Activated CD8-positive, alpha-beta memory T cell treated with anti-CD3 and anti-CD28 coated beads, Interleukin-2, amount 50 U/mL, for 48 hours (primary cell): ENCODE measurements at regions not wholly inside any gene's neighbourhood (a gene's known extent, or its start where the extent isn't known, plus 50 kb on each side); places are given as distances from the start of the nearest gene placed in this dataset.
A peak's percentile ranks its signal among the peaks of the same experiment; 100 is the strongest.
"Not testable (repeated sequence)": the region's sequence is repeated elsewhere in the genome, so short reads cannot be mapped to it uniquely, and the experiment has no call there.

Experiments used
- DNase-seq: peaks from one replicate; pipeline ENCODE4 v3.0.0-alpha.2; 2020

GRCh38 chr15:101876031-101876430 is 64.0 kb downstream of the OR4F15 start:
- not testable (repeated sequence) for DNase-seq

DNA sequence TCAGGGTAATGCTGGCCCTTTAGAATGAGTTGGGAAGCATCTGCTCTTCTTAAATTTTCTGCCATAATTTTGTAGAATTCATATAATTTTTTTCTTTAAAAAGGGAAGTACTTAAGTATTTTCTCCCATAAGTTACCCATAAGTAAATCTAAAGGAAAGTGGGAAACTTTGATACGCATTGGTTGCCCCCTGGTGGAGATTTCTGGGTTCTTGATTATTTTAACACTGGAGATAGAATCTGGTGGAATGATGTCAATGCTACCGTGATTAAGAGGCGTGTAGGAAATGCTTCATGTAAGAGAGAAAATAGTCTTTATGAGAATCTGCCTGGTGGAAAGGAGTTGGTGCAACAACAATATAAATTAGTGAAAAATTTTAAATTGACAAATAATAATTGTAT is 65.6 kb downstream of the OR4F15 start:
- not testable (repeated sequence) for DNase-seq

- not testable (repeated sequence) for DNase-seq
These were observed 100.6 kb downstream of the OR4F15 start for GRCh38 chr15:101912349-101913287.

GRCh38 chr15:101924554-101924953 is 112.6 kb downstream of the OR4F15 start:
- not testable (repeated sequence) for DNase-seq

- DNase-seq: not testable (repeated sequence)
These were observed 122.5 kb downstream of the OR4F15 start for GRCh38 chr15:101934506-101934905.

- not testable (repeated sequence) for DNase-seq
These were observed 125.4 kb downstream of the OR4F15 start for GRCh38 chr15:101937362-101937761.

DNA sequence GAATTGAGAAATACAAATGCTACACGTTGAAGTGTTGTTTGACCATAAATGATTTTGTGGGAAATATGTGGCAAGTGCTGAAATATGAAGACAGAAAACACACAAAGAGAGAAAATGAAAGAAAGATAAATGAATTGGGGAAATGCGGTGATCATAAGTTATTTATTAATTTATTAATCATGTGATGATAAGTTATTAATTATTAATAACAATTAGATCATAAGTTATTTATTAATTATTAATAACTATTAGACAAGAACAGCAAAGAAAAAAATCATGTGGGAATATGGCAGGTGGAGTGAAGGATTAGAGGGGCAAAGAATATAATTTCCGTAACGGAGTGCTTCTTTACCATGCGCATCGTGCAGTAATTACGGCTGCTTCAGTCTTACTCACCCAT is 126.6 kb downstream of the OR4F15 start:
- DNase-seq: not testable (repeated sequence)

- not testable (repeated sequence) for DNase-seq
These were observed 133.9 kb downstream of the OR4F15 start for GRCh38 chr15:101945896-101946295.

- DNase-seq: not testable (repeated sequence)
These were observed 136.5 kb downstream of the OR4F15 start for GRCh38 chr15:101948491-101949010.

DNA sequence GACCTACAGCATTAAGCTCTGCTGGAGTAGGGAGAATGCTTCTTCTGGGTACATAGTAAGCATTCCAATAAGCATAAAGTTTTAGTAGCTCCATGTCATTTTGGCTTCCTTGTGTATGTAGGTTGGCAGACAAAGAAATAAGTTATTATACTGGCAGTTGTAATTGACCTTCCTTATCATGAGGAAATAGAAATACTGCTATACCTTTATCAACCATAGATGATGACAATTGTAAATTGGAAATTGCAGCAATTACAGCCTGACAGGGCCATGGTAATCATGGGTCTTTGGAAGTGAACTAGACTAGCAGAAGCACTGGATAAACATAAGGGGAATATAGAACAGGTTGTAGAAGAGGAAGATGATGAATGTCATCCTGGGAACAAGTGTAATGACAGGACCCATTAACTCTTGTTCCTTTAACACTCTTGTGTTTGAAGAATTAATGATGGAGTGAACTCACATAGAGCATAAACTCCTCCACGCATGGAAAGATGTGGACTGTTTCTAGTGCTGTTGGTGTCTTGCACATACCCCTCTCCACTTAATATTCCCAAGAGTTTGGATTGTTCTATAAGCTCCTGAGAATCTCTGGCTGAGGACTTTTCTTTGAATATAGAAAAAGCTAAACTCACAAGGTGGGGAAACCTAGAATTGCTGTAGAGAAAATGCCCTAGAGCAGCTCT is 137.5 kb downstream of the OR4F15 start:
- DNase-seq: not testable (repeated sequence)

GRCh38 chr15:101953993-101954392 is 142.0 kb downstream of the OR4F15 start:
- DNase-seq: not testable (repeated sequence)

DNA sequence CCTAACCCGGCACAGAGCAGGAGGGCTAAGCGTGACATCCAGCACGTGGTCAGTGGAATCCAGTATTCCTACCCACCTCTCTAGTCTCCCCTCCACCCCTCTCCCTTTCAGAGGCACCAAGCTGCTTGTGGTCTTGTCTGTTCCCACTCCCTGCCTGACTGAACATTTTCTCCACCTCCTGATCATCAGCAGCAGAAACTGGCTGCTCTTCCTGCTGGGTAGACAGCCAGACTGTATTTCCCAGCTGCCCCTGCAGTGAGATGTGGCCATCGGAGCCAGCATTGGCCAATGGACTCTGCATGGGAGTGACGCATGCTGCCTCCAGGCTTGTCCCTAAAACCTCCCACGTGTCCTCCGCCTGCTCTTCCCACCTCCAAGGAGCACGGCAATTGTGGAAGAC is 143.8 kb downstream of the OR4F15 start:
- DNase-seq: not testable (repeated sequence)

DNA sequence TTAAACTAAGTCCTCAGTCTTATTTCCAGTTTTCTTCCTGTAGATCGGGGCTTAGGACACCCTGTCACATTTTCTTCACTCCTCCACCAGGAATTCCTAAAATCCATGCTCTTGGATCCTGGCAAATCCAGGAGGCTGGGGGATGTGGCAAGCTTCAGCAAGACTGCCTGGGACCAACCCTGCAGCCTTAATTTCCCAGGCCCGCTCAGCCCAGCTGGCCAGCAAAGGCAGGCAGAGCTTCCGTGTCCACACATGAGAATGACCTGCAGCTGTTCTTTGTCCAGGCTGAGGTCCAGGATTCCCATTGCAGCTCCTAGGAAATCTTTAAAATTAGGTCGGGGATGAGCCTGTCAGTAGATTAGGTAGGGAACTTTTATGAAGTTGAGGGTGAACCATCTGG is 146.7 kb downstream of the OR4F15 start:
- DNase-seq: not testable (repeated sequence)

GRCh38 chr15:101961263-101961662 is 149.3 kb downstream of the OR4F15 start:
- peak; percentile 63 for DNase-seq

GRCh38 chr15:101961765-101962164 is 149.8 kb downstream of the OR4F15 start:
- DNase-seq: not testable (repeated sequence)

- not testable (repeated sequence) for DNase-seq
These were observed 151.7 kb downstream of the OR4F15 start for GRCh38 chr15:101963687-101964086.

DNA sequence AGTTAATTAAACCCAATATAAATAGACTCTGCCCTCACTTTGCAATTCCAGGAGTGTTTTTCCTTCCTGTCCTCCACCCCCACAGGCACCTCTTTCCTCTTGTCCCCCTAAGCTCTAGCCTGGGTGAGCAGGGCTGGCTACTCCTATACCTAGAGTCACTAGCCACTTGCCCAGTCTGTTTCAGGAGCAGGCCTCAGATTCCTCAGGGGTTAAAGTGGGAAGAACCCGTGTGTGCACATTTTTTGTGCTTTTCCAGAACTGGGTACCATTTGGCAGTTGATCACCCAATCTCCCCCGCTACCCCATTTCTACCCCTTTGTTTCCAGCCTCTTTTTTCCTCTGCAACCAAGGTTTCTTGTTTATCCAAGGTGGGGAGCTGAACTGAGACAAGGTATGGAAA is 153.4 kb downstream of the OR4F15 start:
- DNase-seq: peak; percentile 54

DNA sequence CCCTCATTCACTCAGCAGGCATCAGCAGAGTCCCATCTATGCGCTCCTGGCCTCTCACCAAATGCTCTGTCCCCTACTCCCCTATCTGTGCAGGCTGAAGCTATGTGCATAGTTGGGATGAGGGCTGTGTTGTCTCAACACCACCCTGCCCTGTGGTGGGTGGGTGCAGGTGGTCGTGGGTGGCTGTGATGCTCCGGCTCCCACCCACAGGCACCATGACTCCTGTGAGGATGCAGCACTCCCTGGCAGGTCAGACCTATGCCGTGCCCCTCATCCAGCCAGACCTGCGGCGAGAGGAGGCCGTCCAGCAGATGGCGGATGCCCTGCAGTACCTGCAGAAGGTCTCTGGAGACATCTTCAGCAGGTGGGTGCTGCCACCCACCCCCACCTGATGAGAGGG is 153.9 kb downstream of the OR4F15 start:
- DNase-seq: peak; percentile 63

- DNase-seq: not testable (repeated sequence)
These were observed 155.4 kb downstream of the OR4F15 start for GRCh38 chr15:101967364-101967763.

GRCh38 chr15:101970605-101971004 is 158.6 kb downstream of the OR4F15 start:
- DNase-seq: not testable (repeated sequence)

DNA sequence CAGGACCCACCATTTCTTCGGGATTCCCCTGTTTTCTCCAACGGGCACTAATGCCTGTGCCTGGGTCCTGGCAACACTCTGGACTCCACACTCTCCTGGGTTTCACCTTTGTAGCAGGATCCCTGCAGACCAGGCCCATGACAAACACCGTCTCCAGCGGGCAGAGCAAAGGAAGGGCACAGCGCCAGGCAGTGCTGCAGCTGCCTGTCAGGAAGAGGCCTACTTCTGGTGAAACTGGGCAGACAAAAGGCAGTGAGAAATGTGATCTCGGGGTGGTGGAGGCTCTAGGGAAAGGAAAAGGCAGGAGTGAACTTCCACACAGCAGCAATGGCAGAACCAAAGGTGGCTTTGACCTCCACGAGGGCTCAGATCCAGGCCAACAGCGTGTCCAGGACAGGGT is 165.3 kb downstream of the OR4F15 start:
- DNase-seq: not testable (repeated sequence)

- peak; percentile 76 for DNase-seq
These were observed 168.4 kb downstream of the OR4F15 start for GRCh38 chr15:101980206-101980910.
